Uterus (tissue), 2 donors: ENCODE measurements at regions not wholly inside any gene's neighbourhood (a gene's known extent, or its start where the extent isn't known, plus 50 kb on each side); places are given as distances from the start of the nearest gene placed in this dataset.

Source experiments
- CTCF ChIP-seq, 4 experiments: fragments of 200-600 bp in 2 of 4; fragments of 450-650 bp in 2 of 4; sonication (generic) in 2 of 4; IDR thresholded peaks; one replicate each; pipeline ENCODE4 v1.5.1; 2016 to 2019; ENCODE audit warnings: antibody characterized with exemption in 4 of 4, mild to moderate bottlenecking in 2 of 4, moderate library complexity in 1 of 4
- POLR2A ChIP-seq, 2 donors: fragments of 450-650 bp; IDR thresholded peaks; one replicate each; pipeline ENCODE4 v1.6.1; 2016; ENCODE audit warnings: antibody characterized with exemption in 2 of 2, mild to moderate bottlenecking in 1 of 2, moderate library complexity in 1 of 2

GRCh38 chr14:97788846-97789526 lies 991.8 kb downstream of the VRK1 start:
- no peak for TF ChIP-seq CTCF (IDR thresholded peaks at IDR 0.05)
- TF ChIP-seq POLR2A (IDR thresholded peaks at IDR 0.05) = no peak
